A673 (cell line): ENCODE measurements at regions not wholly inside any gene's neighbourhood (a gene's known extent, or its start where the extent isn't known, plus 50 kb on each side); places are given as distances from the start of the nearest gene placed in this dataset.

Experiments used
- CTCF ChIP-seq: fragments of 300-800, 200-600 bp; sonication (generic); conservative IDR thresholded peaks from 2 replicates; pipeline ENCODE4 v1.5.1; 2017; ENCODE audit warnings: low read depth, mild to moderate bottlenecking, antibody characterized with exemption, low read length, moderate library complexity, mixed read lengths
- EZH2 ChIP-seq: fragments of 200-600 bp; sonication (generic); IDR thresholded peaks from 2 replicates; pipeline ENCODE4 v1.6.1; 2017; ENCODE audit warnings: borderline replicate concordance, low read depth, mild to moderate bottlenecking, mixed read lengths, antibody characterized with exemption, low read length; ENCODE audit not compliant: poor library complexity, severe bottlenecking

DNA sequence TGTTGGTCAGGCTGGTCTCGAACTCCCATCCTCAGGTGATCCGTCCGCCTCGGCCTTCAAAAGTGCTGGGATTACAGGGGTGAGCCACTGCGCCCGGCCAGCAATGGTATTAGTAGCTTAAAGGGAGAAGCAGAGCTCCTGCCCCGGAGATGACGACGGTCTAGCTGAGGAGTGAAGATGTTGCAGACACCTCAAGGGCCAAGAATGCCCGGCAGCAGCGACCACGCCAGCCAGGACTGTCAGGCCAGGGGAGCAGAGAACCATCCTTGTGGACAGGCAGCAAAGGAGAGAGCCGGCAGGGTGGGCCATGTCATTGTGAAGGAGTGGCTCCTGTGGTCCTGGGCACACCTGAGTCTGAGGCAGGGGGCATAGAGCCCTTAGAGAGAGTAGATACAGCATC is 210.1 kb upstream of the BCOR start:
- TF ChIP-seq CTCF (no peak), EZH2 (no peak)
